ENCODE measurements at regions not wholly inside any gene's neighbourhood (a gene's known extent, or its start where the extent isn't known, plus 50 kb on each side); places are given as distances from the start of the nearest gene placed in this dataset.

DNA sequence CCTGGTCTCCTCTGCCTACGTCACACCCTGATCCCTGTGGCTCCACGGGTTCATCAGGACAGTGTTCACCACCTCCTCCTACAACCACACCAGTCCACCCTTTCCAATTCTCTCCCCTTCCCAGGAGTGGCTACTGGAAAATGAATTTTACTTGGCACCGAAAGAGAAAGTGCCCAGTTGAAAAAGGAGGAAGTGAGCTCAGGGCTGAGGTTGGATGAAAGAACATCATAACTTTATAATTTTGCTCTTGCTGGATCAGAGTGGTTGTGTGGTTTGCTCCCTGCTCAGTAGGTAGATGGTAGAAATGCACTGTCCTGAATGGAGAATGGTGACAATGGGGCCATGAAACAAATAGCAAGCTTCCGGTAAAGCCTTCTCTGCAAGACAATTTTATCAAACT is 140.3 kb upstream of the DDX18 start:
- no peak for DNase-seq

DNA sequence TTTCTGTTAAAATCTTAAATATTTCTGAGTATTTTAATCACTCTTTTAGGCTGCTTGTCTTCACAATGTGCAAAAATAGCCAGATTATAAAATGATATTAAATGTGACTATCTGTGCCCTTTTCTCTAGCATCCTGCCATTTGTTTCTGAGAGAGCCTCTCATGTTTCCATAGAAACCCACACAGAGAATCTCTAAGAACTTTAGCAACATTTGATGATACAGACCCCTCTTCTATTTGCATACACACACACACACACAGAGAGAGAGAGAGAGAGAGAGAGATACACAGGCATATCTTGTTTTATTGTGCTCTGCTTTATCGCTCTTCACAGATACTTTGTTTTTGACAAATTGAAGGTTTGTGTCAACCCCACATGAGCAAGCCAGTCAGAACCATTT is 134.5 kb upstream of the DDX18 start:
- DNase-seq = no peak

DNA sequence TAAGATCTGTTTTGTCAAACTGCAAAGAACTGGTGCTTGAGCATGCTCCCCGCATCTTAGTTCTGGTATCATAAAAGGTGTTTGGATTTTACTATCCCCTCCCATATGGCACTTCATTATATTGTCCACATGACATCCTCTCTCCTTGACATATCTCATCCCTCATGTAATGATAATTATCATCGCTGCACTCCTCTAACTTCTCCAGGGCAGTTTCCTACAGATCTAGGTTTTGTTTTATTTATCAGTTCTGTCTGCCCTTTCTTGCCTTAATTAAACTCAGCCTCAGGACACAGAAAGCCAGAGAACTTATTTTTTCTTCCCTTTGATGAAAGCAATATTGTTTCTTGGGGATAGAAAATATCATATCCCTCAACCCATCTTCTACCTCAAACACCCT is 129.6 kb upstream of the DDX18 start:
- DNase-seq = no peak

DNA sequence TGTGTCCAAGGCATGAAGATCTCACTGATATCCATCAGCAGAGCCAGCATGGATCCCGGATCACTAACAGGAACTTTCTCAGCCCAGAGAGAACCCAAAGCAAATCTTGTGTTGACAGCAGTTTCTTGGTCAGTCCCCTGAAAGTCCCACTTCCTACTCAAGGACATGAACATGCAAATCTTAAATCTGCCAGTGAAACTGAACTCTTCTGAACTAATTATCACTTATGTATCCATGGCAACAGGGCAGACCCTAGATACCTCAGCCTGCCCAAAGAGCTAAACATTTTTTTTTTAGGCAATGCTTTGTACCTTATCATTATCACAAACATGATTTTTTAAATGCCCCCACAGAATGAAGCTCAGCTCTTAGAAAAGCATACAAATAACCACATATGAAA is 127.8 kb upstream of the DDX18 start:
- DNase-seq = no peak

DNA sequence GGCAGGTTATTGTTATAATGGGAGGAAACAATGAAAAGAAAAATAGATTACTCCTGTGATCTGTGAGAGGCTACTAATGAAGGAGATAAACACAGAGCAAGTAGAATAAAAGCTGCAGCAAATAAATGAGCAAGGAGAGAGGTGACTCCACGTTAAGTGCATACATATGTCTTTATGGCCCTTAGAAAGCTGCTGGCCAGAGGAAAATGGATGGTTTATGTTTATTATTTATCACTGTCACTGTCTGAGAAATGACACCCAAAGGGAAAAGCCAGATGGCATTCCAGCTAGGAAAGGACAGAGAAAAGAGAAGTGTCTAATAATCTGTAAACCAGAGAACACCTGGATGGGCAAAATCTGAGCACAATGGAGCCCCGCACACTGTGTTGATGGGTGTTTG is 122.9 kb upstream of the DDX18 start:
- no peak for DNase-seq

DNA sequence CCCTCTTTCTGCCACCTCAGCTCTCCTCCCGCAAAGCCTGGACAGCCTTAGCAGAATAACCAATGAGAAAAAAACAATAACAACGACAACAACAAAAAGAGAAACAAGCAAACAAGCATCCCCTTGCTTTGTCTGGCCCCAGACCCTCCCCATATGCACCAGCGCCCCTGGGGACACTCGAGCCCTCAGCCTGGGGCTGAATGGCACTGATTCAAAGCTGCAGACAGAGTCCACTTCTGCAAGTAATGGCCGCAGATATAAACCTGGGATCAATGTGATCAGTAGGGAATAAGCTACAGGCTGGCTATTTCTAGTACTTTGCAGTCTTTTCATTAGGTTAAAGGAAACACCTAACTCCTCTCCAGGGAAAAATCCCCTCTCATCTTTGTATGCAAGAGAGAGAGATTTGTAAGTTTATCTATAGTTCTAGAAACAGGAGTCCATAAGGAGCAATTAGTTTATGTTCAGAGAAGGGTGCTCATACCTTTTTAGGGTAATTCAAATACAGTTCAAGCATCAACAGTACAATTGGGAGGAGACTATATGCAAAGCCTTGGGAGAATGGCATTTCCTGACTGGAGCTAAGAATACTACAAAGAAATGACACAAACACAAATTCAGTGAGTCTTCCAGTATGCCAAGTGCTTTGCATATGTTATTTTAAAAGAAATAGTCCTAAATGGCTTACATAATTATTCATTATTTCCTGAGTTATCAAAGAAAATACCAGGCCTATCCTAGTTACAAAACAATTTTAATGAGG is 122.3 kb upstream of the DDX18 start:
- no peak for DNase-seq

DNA sequence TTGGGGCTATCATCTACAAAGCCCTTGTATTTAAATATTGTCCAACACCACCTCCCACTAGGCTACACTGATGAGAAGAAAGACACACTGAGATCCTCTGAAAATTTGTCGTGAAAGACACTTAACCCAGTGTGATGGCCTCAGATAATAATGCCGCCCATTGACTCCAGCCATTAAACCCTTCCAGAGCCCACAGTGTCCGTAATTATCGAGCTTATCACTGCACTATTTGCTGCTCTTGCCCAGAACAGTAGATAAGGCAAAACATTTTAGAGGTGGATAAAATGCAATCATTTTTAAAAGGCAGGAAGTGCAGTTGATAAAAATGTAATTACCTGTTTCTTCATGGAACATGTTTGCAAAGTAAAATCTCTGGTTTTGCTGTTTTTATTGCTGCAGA is 121.3 kb upstream of the DDX18 start:
- no peak for DNase-seq

DNA sequence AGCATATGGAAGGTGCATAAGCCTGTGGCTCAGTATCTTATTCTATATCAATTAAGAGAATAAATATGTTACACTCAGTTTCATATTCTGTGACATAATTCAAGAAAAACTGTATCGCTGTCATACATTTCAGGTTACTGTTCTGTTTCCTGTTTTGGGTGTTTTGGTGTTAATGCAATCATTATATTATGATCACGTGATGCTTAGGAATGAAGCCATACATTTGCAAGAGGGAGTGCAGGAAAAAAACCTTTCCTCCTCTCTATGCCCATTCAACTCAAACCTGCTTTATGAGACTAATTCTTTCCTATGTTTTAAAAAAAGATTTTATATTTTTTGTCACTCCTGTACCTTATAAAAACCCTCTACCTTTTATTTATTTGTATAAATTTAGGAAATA is 120.8 kb upstream of the DDX18 start:
- no peak for DNase-seq

DNA sequence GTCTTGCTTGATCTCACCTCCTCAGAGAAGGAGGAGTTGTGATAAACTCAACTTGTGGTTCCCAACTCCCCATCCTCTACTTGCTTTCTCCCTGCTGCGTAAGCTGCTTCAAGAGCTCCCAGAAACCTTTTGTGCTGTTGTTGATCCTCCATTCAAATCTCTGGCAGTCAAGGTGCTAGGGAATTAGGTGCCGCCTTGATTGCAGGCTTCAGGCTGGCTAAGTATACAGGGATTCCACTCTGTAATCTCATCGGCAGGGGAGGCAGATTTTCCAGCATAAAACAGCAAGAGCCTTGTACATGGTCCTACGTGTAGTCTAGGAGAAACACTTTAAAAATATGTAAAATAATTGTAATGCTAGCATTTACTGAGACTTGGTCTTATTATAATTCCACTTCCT is 116.2 kb upstream of the DDX18 start:
- DNase-seq = no peak

DNA sequence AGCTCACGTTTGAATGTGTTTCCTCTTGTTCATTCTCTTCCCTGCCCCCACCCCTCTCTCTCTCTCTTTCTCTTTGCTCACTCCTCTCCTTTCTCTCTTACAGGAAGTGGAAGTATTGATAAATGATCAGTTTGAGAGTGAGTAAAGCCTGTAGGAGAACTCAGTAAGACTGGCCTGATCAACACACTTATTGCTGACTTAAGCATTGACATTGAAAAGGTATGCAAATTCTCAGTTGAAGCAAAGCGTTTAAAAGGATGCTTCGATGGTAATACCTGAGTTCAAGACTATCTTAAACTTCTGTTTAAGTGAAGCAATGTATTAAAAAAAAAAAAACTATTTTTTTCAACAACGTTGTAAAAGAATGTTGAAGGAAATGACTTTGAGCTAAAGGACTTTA is 115.7 kb upstream of the DDX18 start:
- DNase-seq = no peak

DNA sequence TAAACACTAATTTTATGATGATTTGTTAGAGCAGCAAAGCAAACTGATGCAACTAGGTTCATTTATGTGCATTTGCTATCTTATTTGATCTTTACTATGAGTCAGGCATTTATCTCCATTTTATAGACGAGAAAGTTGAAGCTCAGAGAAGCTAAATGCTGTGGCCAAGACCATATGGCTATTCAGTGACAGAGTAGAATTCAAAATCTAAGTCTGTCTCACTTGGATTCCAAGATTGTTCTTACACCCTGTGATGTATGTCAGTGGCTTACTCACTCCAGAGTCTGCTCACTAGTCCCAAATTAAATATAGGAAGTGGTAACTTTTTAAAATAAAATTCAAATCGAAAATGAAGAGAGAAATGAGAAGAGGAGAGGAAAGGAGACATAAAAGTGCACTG is 114.0 kb upstream of the DDX18 start:
- no peak for DNase-seq

DNA sequence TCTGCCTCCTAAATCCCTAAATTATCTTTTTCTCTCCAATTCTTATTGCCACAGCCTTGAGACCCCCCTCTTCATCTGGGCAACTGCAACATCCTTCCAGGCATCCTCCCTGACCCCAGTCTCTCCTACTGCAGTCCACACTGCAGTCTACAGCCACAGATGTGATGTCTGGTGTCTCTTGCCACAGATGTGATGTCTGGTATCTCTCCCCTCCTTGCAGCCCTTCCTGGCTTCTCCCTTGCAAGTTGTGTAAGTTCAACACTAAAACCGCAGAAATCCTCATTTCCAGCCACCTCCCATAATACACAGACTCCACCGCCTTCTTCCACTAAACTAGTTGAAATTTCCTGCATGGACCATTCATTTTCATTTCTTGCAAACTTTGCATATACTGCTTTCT is 113.1 kb upstream of the DDX18 start:
- DNase-seq = no peak

DNA sequence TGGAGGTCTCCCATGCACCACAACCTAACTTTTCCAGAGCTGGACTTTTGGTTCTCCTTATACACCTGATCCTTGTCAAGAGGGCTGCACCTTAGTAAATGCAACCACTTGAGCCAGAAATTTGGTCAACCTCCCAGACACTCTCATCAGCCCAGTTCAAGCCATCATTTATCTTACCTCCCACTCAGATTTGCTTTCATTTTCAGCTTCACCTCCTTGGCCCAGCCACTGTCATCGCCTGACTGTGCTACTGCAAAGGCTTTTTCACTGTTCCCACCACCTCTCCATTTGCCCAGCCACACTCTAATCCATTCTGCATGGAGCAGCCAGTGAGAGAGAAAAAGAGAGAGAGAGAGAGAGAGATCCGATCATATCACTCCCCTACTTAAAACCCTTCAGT is 112.4 kb upstream of the DDX18 start:
- DNase-seq = no peak

DNA sequence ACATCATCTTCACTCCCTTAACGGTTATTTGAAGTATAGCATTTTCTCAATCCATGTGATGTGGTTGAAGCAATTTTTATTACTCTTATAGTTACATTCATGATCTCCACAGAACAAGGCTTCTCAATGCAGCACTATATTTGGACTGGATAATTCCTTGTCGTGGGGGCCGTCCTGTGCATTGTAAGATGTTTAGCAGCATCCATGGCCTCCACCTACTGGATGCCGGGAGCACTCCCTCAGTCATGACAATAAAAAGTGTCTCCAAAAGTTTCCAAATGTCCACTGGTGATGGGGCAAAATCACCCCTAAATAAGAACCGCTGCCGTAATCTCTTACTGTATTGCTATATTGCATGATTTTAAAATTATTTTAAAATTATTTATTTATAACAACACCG is 110.6 kb upstream of the DDX18 start:
- DNase-seq = no peak

DNA sequence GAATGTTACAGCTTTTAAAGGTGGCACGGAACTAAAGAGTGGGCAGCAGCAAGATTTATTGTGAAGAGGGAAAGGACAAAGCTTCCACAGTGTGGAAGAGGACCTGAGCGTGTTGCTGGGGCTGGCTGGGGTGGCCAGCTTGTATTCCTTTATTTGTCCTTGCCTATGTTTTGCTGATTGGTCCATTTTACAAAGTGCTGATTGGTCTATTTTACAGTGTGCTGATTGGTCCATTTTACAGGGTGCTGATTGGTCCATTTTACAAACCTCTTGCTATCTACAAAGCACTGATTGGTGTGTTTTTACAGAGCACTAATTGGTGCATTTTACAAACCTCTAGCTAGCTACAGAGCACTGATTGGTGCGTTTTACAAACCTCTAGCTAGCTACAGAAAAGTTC is 109.7 kb upstream of the DDX18 start:
- no peak for DNase-seq

DNA sequence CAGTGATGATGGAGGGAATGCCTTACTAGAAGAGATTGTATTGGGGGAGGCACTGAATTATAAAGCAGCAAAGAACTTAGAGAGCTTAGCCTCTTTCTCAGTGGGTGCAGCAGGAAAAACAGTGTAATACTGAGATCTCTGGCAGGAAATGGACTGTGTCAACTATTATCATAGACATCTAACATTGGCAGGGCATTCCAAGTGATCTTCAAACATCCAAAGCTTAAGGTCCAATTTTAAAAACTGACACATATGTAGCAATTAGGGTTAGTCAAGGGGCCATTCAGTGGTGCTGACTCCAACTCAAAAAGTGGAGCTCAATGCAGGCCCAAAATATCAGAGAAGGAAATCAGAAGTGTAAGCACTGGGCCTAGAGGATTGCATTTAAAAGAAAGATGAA is 106.6 kb upstream of the DDX18 start:
- no peak for DNase-seq

DNA sequence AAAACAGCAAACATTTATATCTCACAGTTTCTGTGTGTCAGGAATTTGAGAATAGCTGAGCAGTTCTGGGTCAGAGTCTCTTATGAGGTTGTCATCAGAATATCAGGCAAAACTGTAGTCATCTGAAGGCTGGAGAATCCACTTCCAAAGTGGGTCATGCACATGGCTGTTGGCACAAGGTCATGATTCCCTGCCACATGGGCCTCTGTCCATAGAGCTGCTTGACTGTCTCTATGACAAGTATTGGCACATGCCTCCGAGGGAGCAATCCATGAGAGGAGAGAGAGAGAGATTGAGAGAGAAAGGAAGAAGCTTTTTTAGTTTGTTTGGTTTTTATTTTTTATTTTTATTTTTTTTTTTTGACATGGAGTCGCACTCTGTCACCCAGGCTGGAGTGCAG is 101.8 kb upstream of the DDX18 start:
- no peak for DNase-seq

DNA sequence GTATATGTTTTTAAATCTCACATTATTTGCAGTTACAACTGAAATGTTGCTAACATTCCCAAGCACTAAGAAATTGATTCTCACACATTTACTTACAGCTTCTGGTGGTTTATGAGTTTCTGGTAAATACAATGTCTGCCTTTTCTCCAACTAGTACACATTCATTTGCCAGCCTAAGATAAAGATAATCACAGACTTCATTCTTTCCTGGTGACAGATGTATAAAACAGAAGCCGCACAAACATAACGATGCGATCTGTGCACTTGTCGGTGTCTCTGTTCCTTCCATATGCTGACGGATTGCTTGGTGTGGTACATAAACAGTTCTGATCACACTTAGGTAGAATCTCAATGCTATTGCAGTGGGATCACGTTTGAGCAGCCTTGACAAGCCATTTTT is 100.4 kb upstream of the DDX18 start:
- DNase-seq = no peak

DNA sequence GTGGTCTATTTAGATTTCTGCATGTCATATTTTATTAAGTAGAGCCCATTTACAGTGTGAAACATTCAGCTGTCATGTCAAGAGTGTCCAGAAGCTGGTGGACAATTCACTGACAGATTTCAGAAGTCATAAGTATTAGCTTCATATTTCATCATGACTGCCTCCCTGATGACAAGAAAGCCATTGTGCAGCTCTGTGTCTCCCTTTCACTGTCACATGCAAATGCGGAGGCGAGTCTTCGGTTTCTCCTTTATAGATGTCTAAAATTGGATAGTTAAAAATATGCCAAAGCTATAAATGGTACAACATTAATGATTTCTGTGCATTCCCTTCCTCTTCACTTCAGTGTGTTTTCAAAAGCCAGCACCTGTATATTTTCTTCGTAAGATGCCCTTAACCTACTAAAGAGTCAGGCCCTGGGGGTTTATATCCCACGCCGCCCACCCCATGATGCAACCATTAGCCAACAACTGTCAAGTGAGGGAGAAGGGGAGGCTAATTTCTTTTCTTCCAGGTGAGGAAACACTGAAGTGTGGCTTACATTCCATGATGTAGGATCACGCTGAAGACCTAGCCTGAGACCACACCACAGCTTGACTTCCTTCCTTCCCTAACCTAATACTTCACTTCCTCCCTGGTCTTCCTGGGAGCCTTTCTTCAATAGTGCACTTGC is 99.6 kb upstream of the DDX18 start:
- no peak for DNase-seq

DNA sequence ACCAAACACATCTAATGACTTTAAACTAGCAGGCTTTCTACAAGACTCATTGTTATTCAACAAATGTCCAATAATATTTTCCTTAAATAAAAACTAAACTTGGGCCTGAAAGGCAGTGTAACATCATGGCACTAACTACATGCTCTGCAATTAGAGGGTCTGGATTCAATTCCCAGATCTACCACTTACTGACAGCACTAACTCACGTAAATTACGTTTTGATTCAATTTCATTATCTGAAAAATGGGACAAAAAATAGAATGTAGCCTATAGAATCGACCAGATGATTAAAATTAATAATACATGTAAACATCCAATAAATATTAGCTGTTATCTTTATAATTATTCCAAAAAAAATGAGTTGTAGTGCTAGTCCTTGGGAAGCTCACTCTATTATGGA is 98.0 kb upstream of the DDX18 start:
- no peak for DNase-seq

DNA sequence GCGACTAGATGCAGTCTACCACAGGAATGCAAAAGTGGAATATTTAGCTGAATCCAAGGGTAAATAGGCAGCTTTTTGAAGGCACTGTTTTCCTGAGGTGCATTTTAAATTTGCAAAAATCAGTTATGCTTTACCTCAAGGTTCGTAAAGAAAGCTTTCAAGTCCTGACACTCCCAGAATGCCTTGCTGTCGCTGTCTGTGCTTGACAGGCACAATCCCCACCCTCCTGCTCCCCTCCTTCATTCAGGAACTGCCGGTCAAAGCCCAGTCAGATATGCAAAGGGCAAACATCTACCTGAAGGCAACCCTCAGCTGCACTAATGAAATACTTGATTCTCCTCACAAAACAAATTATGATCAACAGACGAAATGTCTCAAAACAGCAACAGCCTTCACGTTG is 97.4 kb upstream of the DDX18 start:
- no peak for DNase-seq

DNA sequence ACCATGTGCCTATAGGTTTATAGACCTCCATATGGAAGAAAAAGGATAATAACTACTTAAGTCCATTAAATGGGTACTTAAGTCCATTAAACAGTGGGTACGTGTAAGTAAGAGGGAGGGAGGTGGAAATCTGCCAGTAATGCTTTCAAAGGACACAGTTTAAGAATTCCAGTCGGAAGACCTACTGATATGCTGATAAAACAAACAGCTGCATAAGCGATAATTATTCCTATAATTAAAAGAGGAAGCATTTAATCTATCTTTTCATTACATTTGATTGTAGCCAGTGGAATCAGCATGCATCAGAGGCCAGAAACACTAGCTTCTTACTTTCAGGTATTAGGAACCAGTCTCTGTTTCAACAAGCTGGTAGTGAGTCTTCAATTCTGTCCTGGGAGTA is 96.4 kb upstream of the DDX18 start:
- no peak for DNase-seq

DNA sequence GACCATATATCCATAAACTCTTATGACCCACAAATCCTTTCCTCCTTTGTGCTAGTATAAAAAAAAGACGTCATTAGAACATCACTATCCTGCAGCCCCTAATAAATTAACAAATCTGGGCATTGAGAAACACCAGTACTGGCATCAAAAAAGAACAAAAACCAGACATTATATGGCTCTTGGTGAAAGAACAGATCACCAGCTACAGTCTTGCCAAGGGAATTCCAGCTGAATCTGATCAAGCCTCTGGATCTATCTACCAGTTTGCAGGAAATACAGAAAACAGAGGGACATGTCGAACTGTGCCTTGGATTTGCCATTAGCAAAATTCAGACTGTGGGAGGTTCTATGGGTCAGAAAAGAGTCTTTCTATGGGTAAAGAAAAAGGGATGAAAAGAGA is 93.7 kb upstream of the DDX18 start:
- no peak for DNase-seq

DNA sequence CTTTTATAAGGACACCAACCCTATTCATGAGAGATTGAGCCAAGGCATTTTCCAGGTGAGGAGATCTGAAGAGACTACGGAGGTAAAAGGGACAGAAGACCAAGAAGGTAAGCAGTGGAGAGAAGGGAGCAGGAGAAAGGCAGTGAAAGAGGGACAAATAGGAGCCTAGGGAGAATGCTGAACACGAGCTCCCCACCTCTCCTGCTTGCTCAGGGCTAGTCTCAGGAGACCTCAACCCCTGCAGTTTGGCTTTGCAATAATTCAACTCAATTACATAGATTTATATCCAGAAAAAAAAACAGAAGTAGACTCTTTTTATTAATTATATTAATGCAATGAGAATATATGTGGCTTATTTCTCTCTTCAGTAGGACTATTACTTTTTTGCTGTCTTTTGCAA is 91.0 kb upstream of the DDX18 start:
- no peak for DNase-seq

Measured in right kidney (tissue), 1 donor.